Tibial nerve (tissue), 4 donors: ENCODE measurements at regions not wholly inside any gene's neighbourhood (a gene's known extent, or its start where the extent isn't known, plus 50 kb on each side); places are given as distances from the start of the nearest gene placed in this dataset.
"Not testable (repeated sequence)": the region's sequence is repeated elsewhere in the genome, so short reads cannot be mapped to it uniquely, and the experiment has no call there.

ENCODE experiments used
- DNase-seq, 2 donors: peaks; one replicate each; pipeline ENCODE4 v3.0.0-alpha.2; 2019; ENCODE audit warnings: low spot score in 2 of 2
- H3K27ac ChIP-seq, 4 donors: fragments of 200-600 bp; sonication (generic) in 3 of 4; one replicate each; pipeline ENCODE4 v1.5.1; 2017 to 2019; ENCODE audit warnings: mild to moderate bottlenecking in 1 of 4
- H3K27me3 ChIP-seq, 2 donors: fragments of 200-600 bp; sonication (generic) in 1 of 2; one replicate each; pipeline versions ENCODE4 v1.5.1 to v1.6.0; 2017 to 2019
- H3K36me3 ChIP-seq, 3 donors: fragments of 200-600 bp; sonication (generic); one replicate each; pipeline ENCODE4 v1.5.1; 2018 to 2019
- H3K4me1 ChIP-seq, 4 donors: fragments of 200-600 bp; sonication (generic) in 3 of 4; one replicate each; pipeline ENCODE4 v1.5.1; 2017 to 2019
- H3K4me3 ChIP-seq, 4 donors: fragments of 200-600 bp; sonication (generic) in 3 of 4; one replicate each; pipeline ENCODE4 v1.5.1; 2017 to 2019; ENCODE audit warnings: mild to moderate bottlenecking in 1 of 4, moderate library complexity in 1 of 4
- H3K9me3 ChIP-seq, 4 donors: fragments of 200-600 bp; sonication (generic) in 3 of 4; one replicate each; pipeline ENCODE4 v1.5.1; 2017 to 2019
- EP300 ChIP-seq, 2 donors: sonication (generic); formaldehyde crosslinking; IDR thresholded peaks; one replicate each; pipeline ENCODE4 v1.6.1; 2017; ENCODE audit warnings: antibody characterized with exemption in 2 of 2, mild to moderate bottlenecking in 1 of 2
- POLR2A ChIP-seq, 2 donors: fragments of 450-650 bp; IDR thresholded peaks; one replicate each; pipeline ENCODE4 v1.6.1; 2017; ENCODE audit warnings: antibody characterized with exemption in 2 of 2, mild to moderate bottlenecking in 2 of 2, moderate library complexity in 2 of 2
- whole genome bisulfite sequencing, 2 donors: methylation state at CpG; one replicate each; pipeline ENCODE4 v1.1.5; 2018; 5-methylcytosine and 5-hydroxymethylcytosine counted together
- TF ChIP-seq, protein P1 (sequence below), 5 experiments: fragments of 200-600 bp in 3 of 5; fragments of 450-650 bp in 2 of 5; sonication (generic) in 3 of 5; IDR thresholded peaks; one replicate each; pipeline ENCODE4 v1.5.1; 2016 to 2019; ENCODE audit warnings: antibody characterized with exemption in 5 of 5, mild to moderate bottlenecking in 3 of 5, moderate library complexity in 2 of 5

DNA sequence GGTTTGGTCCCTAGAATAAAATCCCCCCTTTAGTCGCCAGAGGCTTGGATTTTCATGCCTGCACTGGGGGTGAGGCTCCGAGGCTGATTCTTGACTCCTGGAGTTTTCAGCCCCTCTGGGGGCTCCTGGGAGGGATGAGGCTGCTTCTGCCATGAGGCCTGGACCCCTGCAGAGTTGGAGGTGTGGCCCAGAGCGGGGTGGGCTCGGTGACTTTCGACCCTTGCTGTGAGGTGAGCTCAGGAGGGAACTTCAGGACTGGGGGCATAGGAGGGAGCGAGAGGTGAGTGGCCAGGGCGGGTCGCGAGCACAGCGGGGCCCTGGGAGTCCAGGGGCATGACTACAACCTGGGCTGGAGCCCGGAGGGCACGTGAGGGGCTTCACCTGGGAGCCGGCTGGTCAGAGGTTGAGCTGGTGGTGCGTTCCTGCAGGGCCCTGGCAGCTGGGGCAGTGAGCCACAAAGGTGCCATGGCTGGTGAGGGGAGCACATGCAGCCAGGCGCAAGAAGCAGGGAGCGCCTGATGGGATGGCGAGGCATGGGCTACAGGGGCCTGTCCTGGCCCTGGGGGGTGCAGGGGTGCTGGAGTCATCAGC is 168.2 kb downstream of the KIF26A start:
- WGBS, 2 donors: 64 to 69% methylated on average over 16 to 17 of the region's 17 CpGs
- TF ChIP-seq POLR2A (IDR thresholded peaks at IDR 0.05) (no peak), EP300 (IDR thresholded peaks at IDR 0.05) (no peak)
- TF ChIP-seq, protein P1, sequence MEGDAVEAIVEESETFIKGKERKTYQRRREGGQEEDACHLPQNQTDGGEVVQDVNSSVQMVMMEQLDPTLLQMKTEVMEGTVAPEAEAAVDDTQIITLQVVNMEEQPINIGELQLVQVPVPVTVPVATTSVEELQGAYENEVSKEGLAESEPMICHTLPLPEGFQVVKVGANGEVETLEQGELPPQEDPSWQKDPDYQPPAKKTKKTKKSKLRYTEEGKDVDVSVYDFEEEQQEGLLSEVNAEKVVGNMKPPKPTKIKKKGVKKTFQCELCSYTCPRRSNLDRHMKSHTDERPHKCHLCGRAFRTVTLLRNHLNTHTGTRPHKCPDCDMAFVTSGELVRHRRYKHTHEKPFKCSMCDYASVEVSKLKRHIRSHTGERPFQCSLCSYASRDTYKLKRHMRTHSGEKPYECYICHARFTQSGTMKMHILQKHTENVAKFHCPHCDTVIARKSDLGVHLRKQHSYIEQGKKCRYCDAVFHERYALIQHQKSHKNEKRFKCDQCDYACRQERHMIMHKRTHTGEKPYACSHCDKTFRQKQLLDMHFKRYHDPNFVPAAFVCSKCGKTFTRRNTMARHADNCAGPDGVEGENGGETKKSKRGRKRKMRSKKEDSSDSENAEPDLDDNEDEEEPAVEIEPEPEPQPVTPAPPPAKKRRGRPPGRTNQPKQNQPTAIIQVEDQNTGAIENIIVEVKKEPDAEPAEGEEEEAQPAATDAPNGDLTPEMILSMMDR (IDR thresholded peaks at IDR 0.05): no peak
- Histone ChIP-seq H3K36me3 (no peaks in the 10 kb centered on the region), H3K9me3 (peaks cover 0 to 25% (median 0%) of the 10 kb centered on the region in 4 donors), H3K27me3 (no peaks in the 10 kb centered on the region), H3K4me1 (no peaks in the 10 kb centered on the region), H3K4me3 (no peak overlapping the region), H3K27ac (no peak overlapping the region)
- no peak for DNase-seq

DNA sequence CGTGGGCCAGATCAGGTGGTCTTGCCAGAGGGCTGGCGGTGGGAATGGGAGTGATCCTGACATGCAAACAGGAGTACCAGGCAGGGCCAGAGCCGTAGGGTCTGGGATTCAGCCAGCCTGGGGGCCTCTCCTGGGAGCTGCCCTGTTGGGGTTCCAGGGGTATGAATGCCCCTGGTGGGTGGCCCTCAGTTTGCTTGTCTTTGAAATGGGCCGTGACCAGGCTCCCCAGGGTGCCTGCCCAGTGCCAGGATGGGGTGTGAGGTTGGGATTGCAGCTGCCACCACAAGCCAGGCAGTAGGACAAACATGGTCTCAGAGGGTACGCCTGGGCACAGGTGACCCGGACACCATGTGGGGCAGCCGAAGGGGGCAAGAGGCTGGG is 168.8 kb downstream of the KIF26A start:
- Histone ChIP-seq H3K36me3 (no peaks in the 10 kb centered on the region), H3K27ac (no peak overlapping the region), H3K27me3 (no peaks in the 10 kb centered on the region), H3K9me3 (peaks cover 0 to 27% (median 0%) of the 10 kb centered on the region in 4 donors), H3K4me3 (no peak overlapping the region), H3K4me1 (no peaks in the 10 kb centered on the region)
- WGBS, 2 donors: 86 to 94% methylated on average over 7 of the region's 7 CpGs
- no peak for TF ChIP-seq EP300 (IDR thresholded peaks at IDR 0.05)
- TF ChIP-seq POLR2A (IDR thresholded peaks at IDR 0.05): no peak
- no peak for DNase-seq

- TF ChIP-seq EP300 (IDR thresholded peaks at IDR 0.05) (no peak), POLR2A (IDR thresholded peaks at IDR 0.05) (no peak)
- TF ChIP-seq, protein P1 (IDR thresholded peaks at IDR 0.05): no peak
- no peaks in the 10 kb centered on the region for H3K4me1 ChIP-seq
- DNase-seq: no peak
- H3K27me3 ChIP-seq: no peaks in the 10 kb centered on the region
- 84 to 89% methylated on average over 17 to 21 of the region's 25 CpGs for WGBS, 2 donors
- peaks cover 0 to 27% (median 0%) of the 10 kb centered on the region in 4 donors for H3K9me3 ChIP-seq
- H3K4me3 ChIP-seq: no peak overlapping the region
- no peaks in the 10 kb centered on the region for H3K36me3 ChIP-seq
- no peak overlapping the region for H3K27ac ChIP-seq
Measured at GRCh38 chr14:104307627-104308401, 169.4 kb downstream of the KIF26A start.

- H3K36me3 ChIP-seq, DNase-seq: not testable (repeated sequence)
- 79 to 90% methylated on average over 10 of the region's 10 CpGs for whole genome bisulfite sequencing, 2 donors
Measured at GRCh38 chr14:104308534-104308933, 170.1 kb downstream of the KIF26A start.

GRCh38 chr14:104309657-104310369 is 171.4 kb downstream of the KIF26A start:
- Histone ChIP-seq H3K9me3 (peaks cover 0 to 27% (median 0%) of the 10 kb centered on the region in 4 donors), H3K4me1 (no peaks in the 10 kb centered on the region), H3K27me3 (no peaks in the 10 kb centered on the region), H3K4me3 (no peak overlapping the region), H3K36me3 (no peaks in the 10 kb centered on the region), H3K27ac (no peak overlapping the region)
- TF ChIP-seq EP300 (IDR thresholded peaks at IDR 0.05): no peak
- TF ChIP-seq, protein P1 (IDR thresholded peaks at IDR 0.05): no peak
- no peak for TF ChIP-seq POLR2A (IDR thresholded peaks at IDR 0.05)
- WGBS, 2 donors: 67 to 82% methylated on average over 5 to 8 of the region's 8 CpGs
- DNase-seq: no peak

More at GRCh38 chr14:104308534-104308933, 170.1 kb downstream of the KIF26A start:
- not testable (repeated sequence) for H3K4me3 ChIP-seq, H3K4me1 ChIP-seq, H3K27me3 ChIP-seq, H3K27ac ChIP-seq
- H3K9me3 ChIP-seq: peaks cover 0 to 27% (median 0%) of the 10 kb centered on the region in 4 donors

GRCh38 chr14:104311358-104311757 is 173.0 kb downstream of the KIF26A start:
- Histone ChIP-seq H3K27me3 (no peaks in the 10 kb centered on the region), H3K4me3 (no peak overlapping the region), H3K4me1 (no peaks in the 10 kb centered on the region), H3K9me3 (peaks cover 0 to 27% (median 0%) of the 10 kb centered on the region in 4 donors), H3K27ac (no peak overlapping the region), H3K36me3 (no peaks in the 10 kb centered on the region)
- WGBS, 2 donors: 71 to 88% methylated on average over 4 of the region's 4 CpGs
- TF ChIP-seq POLR2A (IDR thresholded peaks at IDR 0.05) (no peak), EP300 (IDR thresholded peaks at IDR 0.05) (no peak)
- TF ChIP-seq, protein P1 (IDR thresholded peaks at IDR 0.05): no peak
- no peak for DNase-seq
